Fibroblast of pulmonary artery (primary cell): ENCODE measurements at regions not wholly inside any gene's neighbourhood (a gene's known extent, or its start where the extent isn't known, plus 50 kb on each side); places are given as distances from the start of the nearest gene placed in this dataset.

Experiments used
- DNase-seq: peaks from one replicate; pipeline ENCODE4 v3.0.0-alpha.2; 2010; ENCODE audit warnings: low read depth
- H3K4me3 ChIP-seq: replicated peaks from 2 replicates; pipeline ENCODE4 v1.5.1; 2011; ENCODE audit warnings: low read depth, mild to moderate bottlenecking, control low read depth, low read length, moderate library complexity
- CTCF ChIP-seq: IDR thresholded peaks from 2 replicates; pipeline ENCODE4 v1.5.1; 2011; ENCODE audit warnings: mild to moderate bottlenecking, control low read depth, low read length, inconsistent platforms; ENCODE audit errors: missing control alignments

GRCh38 chr4:18813771-18814170, 792.2 kb upstream of the LCORL start:
- DNase-seq: no peak
- no peak for TF ChIP-seq CTCF
- no peak overlapping the region for H3K4me3 ChIP-seq

DNA sequence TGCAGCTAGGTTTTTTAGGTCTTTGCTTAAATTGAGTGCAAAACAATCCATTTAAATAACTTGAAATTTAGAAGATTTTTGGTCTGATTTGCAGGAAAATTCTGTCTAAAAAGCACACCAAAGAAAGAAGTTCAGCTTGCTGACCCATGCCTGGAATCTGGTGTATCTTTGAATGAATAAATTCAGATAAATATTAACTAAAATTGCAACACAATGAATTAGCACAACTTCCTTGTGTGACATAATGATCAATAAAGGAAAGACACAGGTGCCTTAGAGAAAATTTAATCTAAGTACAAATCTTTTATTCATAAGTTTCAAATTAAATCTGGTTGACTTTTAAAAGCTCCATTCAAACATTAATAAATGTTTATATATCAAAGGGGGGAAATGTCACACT, 791.5 kb upstream of the LCORL start:
- DNase-seq: no peak
- TF ChIP-seq CTCF: no peak
- H3K4me3 ChIP-seq: no peak overlapping the region

GRCh38 chr4:18803781-18804180, 782.2 kb upstream of the LCORL start:
- H3K4me3 ChIP-seq: no peak overlapping the region
- DNase-seq: no peak
- no peak for TF ChIP-seq CTCF

GRCh38 chr4:18798123-18798522, 776.6 kb upstream of the LCORL start:
- no peak for TF ChIP-seq CTCF
- DNase-seq: no peak
- H3K4me3 ChIP-seq: no peak overlapping the region

DNA sequence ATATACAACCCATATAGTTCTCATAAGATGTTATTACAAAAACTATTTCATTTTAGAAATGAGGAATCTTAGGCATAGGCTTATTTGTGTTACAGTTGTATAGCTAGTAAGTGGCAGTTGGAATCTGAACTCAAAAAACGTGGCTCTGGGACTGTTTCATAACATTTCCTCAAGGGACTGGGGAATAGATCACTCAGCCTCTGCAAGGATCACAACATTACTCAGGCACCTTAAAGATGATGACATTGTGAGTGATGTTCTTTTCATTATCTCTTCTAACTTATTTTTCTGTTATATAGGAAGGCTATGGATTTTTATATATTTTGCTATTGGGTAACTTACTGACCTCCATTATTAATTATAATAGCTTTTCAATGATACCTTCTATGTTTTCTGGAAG, 774.2 kb upstream of the LCORL start:
- no peak for DNase-seq
- TF ChIP-seq CTCF: no peak
- H3K4me3 ChIP-seq: no peak overlapping the region

- no peak for DNase-seq
- no peak overlapping the region for H3K4me3 ChIP-seq
- no peak for TF ChIP-seq CTCF
Observed at GRCh38 chr4:18777190-18777930, 755.8 kb upstream of the LCORL start.

GRCh38 chr4:18767921-18768320, 746.4 kb upstream of the LCORL start:
- no peak overlapping the region for H3K4me3 ChIP-seq
- DNase-seq: no peak
- TF ChIP-seq CTCF: no peak
